ENCODE measurements at regions not wholly inside any gene's neighbourhood (a gene's known extent, or its start where the extent isn't known, plus 50 kb on each side); places are given as distances from the start of the nearest gene placed in this dataset.

GRCh38 chr1:182279302-182279701, 112.3 kb downstream of the GLUL start:
- TF ChIP-seq POLR2AphosphoS5 (IDR thresholded peaks at IDR 0.05) (no peak), CTCF (IDR thresholded peaks at IDR 0.05) (no peak), POLR2A (IDR thresholded peaks at IDR 0.05) (no peak)
